ENCODE measurements at regions not wholly inside any gene's neighbourhood (a gene's known extent, or its start where the extent isn't known, plus 50 kb on each side); places are given as distances from the start of the nearest gene placed in this dataset.
"Not testable (repeated sequence)": the region's sequence is repeated elsewhere in the genome, so short reads cannot be mapped to it uniquely, and the experiment has no call there.

DNA sequence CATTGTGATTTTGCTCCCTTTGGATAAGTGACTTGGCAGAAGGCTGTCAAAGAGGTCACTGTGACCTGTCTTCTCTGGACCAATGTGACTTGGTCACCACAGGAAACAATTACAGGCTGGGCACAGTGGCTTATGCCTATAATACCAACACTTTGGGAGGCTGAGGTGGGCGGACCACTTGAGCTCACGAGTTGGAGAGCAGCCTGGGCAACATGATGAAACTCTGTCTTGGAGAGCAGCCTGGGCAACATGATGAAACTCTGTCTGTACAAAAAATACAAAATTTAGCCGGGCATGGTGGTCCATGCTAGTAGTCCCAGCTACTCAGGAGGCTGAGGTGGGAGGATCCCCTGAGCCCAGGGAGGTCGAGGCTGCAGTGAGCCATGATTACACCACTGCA is 256.9 kb downstream of the FAM72C start:
- FAIRE-seq; DNase-seq (ENCODE audit: insufficient read length, low spot score): not testable (repeated sequence)

DNA sequence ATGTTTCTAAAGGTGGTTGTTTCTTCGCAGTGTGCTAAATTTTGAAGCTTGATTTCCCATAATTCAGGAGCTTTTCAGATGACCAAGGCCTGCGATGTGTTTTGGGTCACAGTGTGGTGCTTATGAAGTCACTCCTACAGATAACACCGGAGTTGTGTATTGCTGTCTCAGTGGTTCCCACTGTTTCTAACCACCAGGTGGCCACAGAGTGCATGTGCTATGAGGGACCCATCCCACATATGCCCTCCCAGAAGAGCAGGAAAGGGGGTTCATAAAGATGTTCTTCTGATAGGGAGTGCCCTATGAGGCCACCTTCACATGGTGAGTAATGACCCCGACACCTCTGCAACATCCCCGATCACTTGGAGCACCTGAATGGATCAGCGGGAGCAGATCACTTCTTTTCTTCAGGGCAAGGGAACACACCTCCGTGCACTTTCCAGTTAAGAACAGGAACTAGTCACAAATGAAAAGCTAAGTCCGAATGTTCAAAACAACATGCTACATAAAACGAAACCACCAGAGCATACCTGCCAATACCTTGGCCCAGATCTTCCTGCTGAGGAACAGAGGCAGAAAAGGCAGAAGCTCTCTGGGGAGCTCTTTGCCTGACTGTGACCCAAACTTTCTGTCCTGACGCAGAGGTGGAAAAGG is 262.1 kb downstream of the FAM72C start:
- not testable (repeated sequence) for DNase-seq (ENCODE audit: insufficient read length, low spot score)
- peak; percentile 72 for FAIRE-seq

DNA sequence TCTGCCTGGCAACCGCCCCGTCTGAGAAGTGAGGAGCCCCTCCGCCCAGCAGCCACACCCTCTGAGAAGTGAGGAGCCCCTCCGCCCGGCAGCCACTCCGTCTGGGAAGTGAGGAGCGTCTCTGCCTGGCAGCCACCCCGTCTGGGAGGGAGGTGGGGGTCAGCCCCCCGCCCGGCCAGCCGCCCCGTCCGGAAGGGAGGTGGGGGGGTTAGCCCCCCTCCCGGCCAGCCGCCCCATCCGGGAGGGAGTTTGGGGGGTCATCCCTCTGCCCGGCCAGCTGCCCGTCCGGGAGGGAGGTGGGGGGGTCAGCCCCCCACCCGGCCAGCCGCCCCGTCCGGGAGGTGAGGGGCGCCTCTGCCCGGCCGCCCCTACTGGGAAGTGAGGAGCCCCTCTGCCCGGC is 269.0 kb downstream of the FAM72C start:
- not testable (repeated sequence) for FAIRE-seq; DNase-seq (ENCODE audit: insufficient read length, low spot score)

DNA sequence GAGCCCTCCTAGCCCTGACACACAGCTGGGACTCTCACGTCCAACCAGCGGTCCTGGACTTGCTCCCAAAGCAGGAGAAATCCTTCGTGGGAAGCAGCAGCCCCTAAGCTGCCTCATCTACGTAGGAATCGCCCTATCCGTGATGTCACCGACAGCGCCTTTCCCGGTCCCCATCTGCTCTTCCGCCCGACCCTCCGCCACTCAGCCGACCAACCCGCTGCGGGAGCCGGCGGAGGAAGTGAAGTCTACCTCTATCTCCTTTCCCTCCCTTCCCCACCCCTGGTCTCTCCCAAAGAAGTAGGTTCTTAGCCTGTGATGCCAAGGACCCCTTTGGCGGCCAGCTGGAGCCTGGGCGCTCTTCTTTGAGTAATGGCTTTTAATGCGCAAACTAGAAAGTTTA is 272.1 kb downstream of the FAM72C start:
- no peak for DNase-seq (ENCODE audit: insufficient read length, low spot score)
- FAIRE-seq = no peak

DNA sequence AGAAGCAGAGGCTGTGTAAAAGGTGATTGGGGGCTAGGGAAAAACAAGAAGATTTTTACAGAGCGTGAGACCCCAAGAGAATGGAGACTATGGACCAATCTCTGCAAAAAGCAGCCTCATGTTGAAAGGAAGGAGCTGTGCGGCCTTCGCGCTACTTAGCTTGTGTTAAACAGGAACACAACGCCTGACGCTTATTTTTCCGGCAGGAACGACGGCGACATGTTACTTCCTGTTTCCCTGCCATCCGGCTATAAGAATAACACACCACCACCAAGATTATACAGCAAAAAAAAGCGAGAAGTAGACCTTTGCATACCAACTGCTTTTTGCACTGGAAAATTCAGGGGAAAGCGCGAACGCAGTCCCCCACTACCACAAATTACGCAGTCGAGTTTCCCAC is 272.7 kb downstream of the FAM72C start:
- DNase-seq (ENCODE audit: insufficient read length, low spot score) (no peak), FAIRE-seq (no peak)

DNA sequence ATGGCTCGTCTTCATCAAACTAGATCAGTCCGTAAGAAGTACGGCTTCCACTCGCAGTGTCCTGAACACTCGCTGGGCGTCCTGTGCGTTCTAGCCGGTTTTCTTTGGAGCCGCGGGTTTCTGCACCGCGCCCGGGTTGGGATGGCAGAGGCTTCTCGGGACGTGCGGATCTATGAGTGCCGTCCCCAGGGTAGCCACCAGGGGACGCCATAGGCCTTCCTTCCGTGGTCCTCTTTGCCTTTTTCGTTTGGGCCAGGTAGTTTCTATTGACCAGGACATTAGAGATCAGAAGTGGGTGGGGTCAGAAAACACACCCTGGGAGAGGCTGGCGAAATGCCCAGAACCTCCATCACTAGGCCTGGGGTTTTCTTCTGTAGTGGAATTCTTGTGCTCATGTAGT is 273.8 kb downstream of the FAM72C start:
- DNase-seq (ENCODE audit: insufficient read length, low spot score) = no peak
- FAIRE-seq = no peak

DNA sequence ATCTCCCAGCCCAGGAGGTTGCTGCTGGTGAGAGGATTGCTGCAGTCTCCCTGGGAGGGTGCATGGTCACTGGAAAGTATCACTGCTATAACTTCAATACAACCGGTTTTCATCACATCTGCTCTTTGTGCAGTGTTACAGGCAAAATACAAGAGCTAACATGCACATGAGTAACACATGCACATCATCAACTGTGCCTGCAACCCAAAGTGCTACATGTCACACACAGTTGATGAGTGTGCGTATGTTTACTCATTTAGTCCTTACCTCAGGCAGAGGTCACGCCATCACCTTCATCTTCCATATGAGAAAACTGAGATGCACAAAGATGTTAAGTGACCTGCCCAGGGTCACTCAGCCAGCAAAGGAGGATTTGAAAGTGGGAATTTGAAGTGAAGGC is 277.7 kb downstream of the FAM72C start:
- DNase-seq (ENCODE audit: insufficient read length, low spot score) (no peak), FAIRE-seq (no peak)

DNA sequence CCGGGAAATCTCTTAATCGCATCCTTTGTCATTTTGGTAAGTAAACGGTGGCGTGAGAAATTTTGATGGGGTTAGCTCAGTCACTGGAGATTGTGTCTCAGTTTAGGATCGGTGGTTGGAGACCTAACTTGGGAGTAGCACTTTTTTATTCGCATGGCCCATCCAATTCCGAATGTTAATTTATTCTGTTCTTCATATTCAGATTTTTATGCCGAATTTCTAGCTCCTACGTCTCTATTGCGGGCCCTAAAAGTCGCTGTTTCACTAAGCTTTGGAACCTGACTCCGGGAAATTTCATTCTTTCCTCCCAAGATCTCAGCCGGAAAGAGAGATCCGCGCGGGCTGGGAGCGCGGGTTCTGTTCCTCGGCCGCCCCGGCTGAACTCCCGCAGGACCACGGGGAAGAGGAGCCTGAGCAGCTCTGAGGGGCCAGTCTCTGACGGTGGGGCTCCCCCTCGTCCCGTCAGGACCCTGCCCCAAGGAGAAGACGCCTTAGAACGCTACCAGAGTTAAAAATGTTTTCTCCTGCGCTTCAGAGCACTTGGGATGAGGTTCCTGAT is 279.7 kb downstream of the FAM72C start:
- DNase-seq (ENCODE audit: insufficient read length, low spot score) (no peak), FAIRE-seq (no peak)

DNA sequence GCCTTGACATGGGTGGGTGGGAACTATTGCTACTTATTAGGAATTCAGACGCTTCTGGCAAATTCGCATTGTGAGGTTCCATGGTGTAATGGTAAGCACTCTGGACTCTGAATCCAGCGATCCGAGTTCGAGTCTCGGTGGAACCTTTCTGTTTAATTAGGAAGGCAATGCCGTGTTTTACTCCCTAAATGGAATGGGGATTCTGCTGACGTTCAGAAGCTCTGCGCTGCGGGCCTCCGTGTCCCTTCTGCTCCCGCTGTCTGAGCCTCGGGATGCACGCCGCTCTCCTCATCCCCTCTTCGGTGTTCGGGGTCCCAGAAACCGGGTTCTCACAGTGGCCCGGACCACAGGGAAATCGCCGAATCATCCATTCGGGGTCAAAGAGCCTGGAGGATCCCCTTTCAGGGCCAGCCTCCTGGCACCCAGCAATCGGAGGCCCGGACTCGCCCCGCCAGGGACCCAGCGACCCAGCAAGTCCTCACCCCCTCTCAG is 280.3 kb downstream of the FAM72C start:
- no peak for DNase-seq (ENCODE audit: insufficient read length, low spot score)
- FAIRE-seq = no peak

DNA sequence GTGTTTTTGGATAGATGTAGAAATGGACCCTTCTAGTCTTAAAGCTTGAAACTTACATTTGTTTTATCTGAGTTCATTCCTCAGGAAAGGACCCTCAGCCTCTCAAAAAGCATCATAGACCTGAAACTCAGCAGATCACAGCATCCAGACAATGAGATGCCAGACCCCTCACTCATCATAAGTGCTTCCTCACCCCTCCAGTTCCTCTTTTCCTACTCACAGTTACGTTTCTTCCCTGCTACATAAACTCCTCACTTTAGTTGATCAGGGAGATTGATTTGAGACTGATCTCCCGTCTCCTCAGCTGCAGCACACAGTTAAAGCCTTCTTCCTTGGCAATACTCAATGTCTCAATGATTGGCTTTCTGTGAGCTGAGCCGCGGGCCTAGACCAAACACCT is 282.0 kb downstream of the FAM72C start:
- DNase-seq (ENCODE audit: insufficient read length, low spot score) = no peak
- no peak for FAIRE-seq

DNA sequence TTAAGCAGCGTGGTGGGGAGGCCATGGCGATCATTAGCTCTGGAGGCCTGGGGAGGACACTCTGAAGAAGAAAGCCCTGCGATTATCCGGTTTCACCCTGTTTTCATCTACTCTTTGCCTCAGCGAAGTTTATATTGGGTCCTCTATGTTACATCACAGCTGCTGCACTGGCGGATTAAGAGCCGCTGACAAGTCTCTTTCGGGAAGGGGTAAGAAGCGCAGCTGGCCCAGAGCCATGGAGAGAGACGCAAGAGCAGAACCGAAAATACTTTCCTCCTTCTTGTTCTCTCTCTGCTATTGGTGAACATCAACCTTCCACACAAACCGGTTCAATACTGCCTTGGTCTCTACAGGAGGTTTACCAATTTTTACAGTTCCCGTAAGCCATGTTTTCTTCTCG is 291.5 kb downstream of the FAM72C start:
- no peak for DNase-seq (ENCODE audit: insufficient read length, low spot score)
- FAIRE-seq = no peak

DNA sequence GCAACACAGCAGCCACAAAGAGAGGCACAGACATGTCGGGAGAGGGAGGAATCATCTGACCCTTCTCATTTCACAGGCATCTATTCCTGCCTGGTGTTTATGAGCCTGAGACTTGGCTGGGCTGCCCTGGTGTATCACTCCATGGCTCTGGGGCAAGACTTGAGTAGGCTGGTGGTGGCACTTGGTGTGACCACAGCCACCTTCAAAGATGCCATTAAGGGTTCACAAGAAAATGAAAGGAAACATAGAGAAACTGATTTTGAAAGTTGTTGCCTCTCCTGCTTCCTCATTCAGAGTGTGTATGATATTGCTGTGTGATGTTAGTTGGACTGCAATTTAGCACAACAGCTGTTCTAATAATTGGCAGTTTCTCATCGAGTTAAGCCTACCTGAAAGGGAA is 298.8 kb downstream of the FAM72C start:
- peak; percentile 8 for FAIRE-seq

DNA sequence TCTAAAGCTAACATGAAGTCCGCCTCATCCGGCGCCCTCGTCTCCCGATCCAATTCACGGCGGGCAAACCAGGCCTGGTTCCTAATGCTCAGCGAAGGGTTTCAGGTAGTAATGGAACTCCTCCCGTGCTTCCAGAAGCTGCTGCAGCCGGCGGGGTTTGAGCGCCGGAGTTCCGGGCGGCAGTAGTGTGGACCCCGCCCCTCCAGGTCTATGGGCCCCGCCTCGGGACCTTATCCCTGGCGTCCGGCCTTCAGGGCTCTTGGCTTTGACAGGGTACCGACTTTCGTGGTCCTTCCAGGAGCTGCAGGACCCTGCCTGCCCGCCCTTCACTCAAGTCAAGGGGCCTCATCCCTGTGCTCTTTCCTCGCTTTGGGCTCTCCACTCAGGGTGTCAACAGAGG is 304.1 kb downstream of the FAM72C start:
- FAIRE-seq = no peak

More for the DNA sequence above, 298.8 kb downstream of the FAM72C start:
- no peak for DNase-seq (ENCODE audit: insufficient read length, low spot score)

DNA sequence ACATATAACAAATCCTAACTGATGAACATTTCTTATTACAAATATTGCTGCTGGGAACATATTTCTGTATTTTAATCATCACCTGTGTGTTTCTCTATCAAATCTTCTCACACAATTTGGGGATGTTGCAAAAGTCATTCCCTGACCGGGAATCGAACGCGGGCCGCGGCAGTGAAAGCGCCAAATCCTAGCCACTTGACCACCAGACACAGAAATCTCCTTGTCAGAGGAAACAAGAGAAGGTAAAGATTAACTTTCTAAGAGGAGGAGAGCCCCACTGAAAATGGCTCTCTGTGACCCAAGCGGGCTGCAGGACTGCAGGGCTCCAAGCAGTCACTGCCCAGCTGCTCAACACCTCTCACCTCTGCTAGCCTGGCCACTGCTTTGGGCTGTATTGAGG is 304.9 kb downstream of the FAM72C start:
- FAIRE-seq = no peak
- DNase-seq (ENCODE audit: insufficient read length, low spot score) = no peak

More for the DNA sequence above, 304.1 kb downstream of the FAM72C start:
- no peak for DNase-seq (ENCODE audit: insufficient read length, low spot score)

DNA sequence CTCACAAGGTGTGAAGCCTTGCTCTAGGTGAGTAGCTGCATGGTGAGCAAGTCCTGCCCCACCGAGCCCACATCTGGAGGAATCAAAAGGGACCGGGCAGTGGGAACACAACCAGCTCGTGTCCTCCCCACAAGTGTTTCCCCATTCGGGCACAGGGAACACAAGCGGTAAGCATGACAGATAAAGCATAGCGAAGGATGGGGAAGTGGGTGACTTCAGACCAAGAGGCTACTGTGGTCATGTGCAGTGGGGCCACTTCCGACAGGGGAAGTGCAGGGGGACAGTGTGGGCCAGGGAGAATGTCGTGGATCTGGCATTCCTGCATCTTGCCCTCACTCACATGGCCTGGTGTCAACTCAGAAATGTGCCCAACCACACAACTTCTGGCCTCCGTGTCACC is 306.2 kb downstream of the FAM72C start:
- FAIRE-seq (no peak), DNase-seq (ENCODE audit: insufficient read length, low spot score) (no peak)

DNA sequence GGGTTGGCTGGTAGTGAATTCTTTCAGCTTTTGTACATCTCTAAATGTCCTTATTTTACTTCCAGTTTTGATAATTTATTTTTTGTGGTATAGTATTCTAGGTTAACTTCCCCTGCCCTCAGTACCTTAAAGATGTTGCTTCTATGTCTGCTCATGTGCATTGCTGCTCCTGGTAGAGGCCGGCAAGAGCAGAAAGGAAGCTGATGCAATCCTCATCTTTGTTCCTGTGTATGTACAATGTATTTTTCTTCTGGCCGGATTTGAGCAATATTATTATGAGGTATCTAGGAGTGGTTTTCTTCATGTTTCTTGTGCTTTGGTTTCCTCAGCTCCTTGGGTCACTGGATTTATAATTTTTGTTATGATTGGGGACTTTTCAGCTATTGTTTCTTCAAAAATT is 308.7 kb downstream of the FAM72C start:
- FAIRE-seq; DNase-seq (ENCODE audit: insufficient read length, low spot score): not testable (repeated sequence)

DNA sequence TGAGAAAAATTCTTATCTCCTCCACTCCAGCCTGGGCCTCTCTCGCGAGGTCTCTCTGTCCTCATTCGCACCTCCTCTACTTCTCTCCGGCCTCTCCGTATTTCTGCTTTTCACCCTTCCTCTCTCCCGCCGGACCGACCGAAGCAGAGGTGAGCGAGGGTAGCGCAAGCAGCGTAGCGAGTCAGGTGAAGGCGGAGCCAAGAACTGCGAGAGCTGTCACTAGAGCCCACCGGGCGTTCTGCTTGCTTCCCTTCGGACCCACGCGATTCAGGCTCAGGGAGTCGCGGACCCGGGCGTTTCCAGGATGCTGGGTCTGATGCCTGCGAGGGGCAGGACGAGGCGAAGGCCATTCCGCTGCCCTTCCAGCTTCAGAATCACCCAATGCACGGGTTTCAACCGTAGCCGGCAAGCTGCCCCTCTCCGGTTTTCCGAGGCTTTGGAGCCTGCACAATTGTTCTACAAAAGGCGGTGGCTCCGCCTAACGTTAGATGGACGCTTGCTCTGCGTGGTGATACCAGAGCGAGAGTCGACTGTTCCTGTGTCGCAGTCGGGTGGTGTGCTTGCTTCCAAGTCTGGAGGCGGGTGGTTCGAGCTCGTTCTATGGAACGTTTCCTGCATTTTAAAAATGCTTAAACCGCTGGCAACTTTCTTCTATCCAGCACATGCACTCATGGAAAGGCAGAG is 310.2 kb downstream of the FAM72C start:
- FAIRE-seq = no peak

DNA sequence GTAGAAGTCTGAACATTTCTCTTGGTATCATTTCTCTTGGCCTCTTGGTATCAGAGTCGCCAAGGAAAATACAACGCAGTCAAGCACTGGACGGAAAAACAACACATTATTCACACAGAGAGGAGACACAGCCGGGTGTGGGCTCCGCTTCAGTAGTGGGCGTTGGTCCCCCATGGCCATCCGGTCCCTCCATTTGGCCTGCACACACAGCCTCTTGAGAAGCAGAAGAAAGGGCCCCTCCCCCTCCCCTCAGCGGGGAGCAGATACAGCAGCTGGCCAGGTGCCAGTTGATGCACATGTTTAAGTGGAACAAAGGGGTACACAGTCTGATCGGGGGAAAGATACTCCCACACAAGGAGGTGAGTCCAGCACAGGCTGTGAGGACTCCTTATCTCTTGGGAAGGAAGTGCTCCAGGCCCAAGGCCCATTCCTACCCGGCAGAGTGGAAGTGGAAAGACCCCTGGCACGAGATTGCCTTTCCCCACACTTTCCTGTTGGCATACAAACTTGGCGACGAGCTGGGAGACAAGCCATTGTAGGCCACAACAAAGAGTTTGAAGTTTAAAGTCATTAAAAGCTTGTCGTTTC is 311.3 kb downstream of the FAM72C start:
- DNase-seq (ENCODE audit: insufficient read length, low spot score) = no peak
- no peak for FAIRE-seq

More for the DNA sequence above, 310.2 kb downstream of the FAM72C start:
- DNase-seq (ENCODE audit: insufficient read length, low spot score) = no peak

DNA sequence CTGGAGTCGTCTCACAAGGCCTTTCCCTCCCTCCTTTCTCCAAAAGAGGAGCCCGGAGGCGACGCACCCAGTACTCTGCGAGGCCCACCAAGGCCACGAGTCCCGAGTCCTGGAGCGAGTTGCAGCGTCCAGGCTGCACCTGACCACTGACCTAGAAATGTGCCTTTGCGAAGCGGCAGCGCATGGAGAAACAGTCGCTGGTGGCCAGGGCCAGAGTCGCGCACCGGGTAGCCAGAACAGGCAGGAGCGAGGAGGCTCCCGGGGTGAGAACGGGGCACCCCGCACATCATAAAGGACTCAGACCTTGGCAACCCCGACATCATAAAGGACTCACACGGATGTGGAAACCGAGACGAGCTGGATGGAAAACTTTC is 318.4 kb downstream of the FAM72C start:
- no peak for DNase-seq (ENCODE audit: insufficient read length, low spot score)
- FAIRE-seq = no peak

DNA sequence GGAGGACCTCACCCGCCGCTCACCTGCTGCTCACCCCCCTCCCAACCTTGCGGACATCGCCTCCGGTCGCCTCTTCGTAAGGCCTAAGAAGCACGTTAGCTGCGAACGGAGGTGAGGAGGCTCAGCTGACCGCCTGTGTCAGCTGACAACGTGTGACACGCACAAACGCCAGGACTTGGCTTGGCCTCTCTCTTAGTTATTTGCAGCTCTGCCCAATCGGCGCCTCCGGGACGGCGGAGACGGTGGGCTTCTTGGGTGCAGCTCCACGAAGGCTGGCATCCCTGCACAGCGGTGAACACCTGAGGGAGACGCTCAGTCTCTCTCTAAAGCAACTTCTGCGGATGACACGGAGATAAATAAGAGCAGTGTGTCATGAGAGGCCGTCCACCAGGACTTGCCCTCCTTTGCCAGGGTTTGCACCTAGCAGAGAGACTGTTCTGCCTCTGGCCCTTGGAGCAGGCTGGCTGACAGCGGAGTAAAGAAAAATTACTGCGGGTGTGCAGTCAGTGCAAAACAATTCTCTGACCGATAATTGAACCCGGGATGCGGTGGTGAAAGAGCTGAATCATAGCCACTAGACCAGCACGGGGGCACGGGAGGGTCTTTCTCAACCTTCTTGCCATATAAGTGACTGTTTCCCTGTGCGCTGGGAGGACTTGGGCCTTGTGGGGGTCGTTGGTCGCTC is 318.9 kb downstream of the FAM72C start:
- FAIRE-seq (no peak), DNase-seq (ENCODE audit: insufficient read length, low spot score) (no peak)

DNA sequence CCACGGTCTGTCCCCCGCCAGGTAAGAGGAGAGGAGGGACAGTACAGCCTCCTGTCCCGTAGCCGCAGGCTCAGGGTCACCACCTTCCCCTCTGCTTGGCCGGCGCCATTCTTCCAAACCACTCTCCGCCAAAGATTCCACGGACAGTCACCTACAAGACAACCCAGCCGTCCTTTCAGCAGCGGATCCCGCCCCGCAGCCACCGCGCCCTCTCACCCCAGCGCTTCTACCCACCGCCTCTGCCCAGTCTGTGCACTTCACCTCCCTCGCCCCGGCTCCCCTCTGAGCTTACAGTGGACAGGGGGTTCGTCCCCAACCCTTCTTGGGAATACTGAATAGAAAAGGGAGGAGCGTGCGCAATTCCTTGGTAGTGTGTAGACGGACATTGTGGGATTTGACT is 319.6 kb downstream of the FAM72C start:
- DNase-seq (ENCODE audit: insufficient read length, low spot score) = no peak

More for the DNA sequence above, 319.6 kb downstream of the FAM72C start:
- FAIRE-seq = no peak

All from GM19239 (cell line).